Activated CD4-positive, alpha-beta T cell treated with anti-CD3 and anti-CD28 coated beads, Interleukin-2, amount 50 U/mL, for 24 hours (primary cell): ENCODE measurements at regions not wholly inside any gene's neighbourhood (a gene's known extent, or its start where the extent isn't known, plus 50 kb on each side); places are given as distances from the start of the nearest gene placed in this dataset.

Source experiments
- DNase-seq, 2 donors: peaks; one replicate each; pipeline ENCODE4 v3.0.0-alpha.2; 2020; ENCODE audit warnings: low read depth in 1 of 2, low spot score in 1 of 2

DNA sequence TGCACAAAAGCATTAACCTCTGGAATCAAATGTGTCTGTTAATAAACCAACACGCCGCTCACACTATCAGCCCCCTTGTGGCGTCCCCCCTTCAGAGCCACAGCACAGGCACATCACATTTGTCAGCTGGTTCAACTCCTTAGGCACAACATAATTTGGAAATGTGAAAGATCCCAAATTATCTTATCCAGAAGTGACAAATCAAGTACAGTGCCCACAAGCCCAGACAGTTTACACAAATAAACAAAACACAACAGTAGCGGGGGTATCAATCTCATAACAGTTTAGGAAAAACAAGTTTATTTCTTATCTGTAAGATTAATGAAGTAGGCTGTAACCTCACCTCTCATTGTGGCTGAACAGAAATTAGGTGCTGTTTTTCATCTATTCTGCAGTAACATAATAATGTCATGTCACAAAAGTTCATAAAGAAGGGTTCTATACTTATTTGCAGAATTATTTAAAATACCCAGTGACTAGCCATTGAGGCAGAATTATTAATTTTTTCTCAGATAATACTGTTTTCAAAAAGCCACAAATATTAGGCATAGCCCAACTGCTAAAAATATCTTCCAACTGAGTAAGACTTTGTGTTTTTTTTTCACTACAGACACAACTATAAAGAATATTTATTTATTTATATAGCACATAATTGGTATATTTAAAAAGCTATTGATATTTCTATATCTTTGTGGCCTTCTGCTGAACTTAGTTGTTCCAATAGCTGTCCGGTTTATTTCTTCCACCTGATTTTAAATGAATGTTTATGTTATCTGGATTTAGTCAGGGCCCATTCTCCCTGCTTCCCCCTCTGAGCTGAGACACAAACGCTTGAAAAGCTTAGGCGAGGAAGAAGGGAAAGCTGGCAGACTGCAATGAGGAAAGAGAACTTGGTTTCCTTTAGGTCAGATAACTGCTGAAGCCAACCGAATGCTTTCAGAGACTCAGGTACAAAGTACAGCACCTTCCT, 214.7 kb downstream of the QDPR start:
- no peak for DNase-seq

DNA sequence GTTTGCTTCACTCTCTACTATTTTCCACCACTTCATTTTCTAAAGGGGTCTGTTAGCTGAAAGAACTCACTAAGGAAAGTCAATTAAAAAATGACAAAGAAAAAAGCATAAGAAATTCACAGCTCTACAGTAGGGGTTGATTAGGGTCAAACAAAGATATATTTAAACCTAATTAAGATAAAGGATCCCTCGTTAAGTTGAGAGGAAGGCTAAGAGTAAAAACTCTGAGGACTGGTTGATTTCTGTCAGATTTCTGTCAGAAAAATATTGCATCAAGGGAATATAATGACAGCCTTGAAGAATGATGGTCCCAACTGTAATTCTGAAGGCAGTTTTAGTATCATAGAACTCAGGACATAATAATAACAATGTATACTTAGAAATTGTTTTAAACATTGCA, 218.0 kb downstream of the QDPR start:
- DNase-seq, result no peak

GRCh38 chr4:17288151-17288550, 223.7 kb downstream of the QDPR start:
- no peak for DNase-seq

DNA sequence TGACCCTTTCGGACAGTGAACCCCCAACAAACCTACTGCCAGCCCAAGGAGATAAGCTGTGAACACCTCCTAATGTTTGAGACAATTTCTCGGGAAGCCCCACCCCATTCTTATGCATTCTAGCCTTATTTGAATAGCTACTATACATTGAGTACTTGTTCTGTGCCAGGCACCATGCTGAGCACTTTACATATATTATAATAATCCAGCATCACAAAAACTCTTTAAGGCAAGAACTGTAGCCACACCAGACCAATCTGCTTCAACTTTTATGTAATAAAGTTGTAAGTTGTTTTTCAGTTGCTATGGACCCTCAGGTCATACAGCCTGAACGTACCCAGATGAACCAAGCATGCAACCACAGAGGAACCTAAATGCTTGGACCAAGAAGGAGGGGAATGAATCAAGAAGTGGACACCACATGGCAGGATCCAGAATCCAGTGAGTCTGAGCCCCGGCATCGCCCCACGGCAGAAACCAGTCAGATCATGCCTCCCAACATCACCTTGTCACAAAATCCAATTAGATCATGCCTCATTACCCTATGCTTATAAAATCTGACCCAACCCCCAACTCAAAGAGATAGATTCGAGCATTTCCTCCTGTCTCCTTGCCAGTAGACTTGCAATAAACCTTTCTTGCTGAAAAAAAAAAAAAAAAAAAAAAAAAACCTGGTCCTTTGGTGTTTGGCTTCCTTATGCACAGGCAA, 225.0 kb downstream of the QDPR start:
- DNase-seq, result no peak

DNA sequence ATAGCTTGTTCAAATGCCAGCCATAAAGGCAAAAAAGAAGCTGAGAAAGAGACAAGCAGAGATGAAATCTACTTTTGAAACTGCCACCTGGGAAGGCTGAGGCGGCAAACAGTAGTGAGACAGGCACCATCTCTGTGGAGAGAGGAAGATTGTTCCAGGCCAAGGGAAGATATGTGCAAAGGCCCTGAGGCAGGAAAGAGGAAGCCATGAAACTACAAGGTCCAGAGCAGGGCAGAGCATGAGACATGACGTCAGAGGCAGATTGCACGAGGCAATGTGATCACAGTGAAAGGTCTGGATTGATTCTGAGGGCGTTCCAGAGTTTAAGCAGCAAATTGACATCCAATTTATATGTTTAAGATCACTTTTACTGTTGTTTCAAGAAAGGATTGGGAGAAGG, 226.1 kb downstream of the QDPR start:
- DNase-seq, result no peak

DNA sequence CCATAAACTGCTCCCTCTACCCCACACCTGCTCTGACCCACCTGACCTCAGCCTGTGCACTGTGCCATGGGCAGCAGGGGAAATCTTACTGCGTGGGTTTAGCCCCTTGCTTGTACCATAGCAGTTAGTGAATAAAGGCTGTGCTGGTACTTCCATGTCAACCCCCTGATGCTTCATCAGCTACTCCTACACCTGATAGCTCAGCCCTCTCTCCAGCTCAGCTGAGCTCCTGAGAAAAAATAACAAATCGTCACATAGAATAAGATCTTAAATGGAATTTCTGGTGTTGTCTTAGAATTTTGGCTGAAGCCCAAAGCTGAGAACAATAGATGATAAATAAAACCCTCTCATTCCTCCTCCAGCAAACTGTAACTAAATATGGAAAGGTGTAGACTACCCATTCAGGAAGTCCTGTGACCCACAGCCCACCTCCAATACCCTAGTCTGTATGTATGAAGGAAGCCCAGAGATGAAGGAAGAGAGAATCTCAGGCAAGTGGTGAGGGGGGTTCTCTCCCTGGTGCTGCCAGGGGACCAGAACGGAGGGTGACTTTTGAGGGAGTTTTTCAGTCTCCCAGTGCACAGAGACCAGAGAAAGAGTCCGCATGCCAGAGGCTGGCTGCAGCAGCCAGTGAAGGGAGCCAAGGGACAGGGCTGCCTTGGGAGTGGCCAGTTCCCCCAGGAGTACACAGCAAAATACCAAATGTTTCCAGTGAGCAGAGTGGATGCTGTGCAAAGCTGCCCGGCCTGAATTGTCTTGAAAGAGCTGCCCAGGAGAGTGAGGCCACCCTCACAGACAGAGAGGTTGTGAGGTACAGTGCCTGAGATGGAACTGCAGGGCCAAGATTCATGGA, 227.3 kb downstream of the QDPR start:
- no peak for DNase-seq

GRCh38 chr4:17283832-17284231, 228.1 kb downstream of the QDPR start:
- DNase-seq, result no peak

GRCh38 chr4:17283251-17283650, 228.6 kb downstream of the QDPR start:
- DNase-seq, result no peak

GRCh38 chr4:17280261-17281018, 231.4 kb downstream of the QDPR start:
- DNase-seq, result no peak

- DNase-seq, result no peak
Measured at GRCh38 chr4:17276776-17277175, 235.1 kb downstream of the QDPR start.

DNA sequence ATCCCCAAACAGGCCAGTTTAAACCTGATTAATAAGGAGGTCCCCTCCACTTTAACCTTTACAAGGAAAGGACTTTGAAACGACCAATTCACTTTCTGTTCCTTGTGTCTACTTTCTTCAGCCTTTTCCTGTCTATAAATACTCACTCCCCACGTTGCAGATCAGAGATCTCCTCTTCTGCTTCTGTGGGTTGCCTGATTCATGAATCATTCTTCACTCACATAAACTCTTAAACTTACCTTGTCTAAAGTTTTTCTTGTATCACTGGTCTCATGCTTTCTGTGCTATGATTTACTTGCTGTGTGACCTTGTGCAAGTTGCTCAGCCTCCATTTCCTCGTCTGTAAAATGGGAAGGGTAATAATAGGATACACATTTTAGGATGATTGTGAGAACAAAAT, 236.1 kb downstream of the QDPR start:
- no peak for DNase-seq

- DNase-seq, result no peak
Measured at GRCh38 chr4:17273047-17273446, 238.8 kb downstream of the QDPR start.

DNA sequence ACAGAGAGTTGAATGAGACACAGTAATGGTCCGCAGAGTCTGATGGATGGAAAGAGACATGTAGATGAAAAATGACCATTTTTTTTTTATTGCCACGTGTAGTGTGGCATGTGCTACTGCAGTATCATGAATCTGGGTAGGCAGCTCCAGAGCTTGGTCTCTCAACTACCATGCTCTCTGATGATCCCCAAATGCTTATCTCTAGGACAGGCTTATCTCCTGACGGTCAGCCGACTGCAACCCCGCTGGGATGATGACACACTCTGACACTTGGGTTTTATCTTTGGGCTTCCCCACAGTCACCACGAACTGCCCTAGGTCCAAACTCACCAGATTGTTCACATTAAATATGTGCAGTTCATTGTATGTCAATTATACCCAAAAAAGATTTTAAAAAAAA, 239.7 kb downstream of the QDPR start:
- no peak for DNase-seq

GRCh38 chr4:17265653-17266052, 246.2 kb downstream of the QDPR start:
- no peak for DNase-seq

DNA sequence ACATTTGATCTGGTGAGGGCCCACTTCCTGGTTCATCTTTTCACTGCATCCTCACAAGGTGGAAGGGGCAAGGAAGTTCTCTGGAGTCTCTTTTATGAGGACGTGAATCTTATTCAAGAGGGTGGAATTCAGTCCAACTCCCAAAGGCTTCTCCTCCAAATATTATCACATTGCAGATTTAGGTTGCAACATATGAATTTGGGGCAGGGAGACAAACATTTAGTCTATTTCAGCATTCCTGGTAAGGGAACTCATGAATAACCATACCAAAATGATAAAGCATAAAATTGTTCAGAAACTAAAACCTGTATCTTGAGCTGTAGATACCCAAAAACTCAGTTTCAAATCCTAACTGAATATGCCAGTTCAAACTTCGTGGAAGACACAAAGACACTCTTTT, 246.8 kb downstream of the QDPR start:
- DNase-seq, result no peak

DNA sequence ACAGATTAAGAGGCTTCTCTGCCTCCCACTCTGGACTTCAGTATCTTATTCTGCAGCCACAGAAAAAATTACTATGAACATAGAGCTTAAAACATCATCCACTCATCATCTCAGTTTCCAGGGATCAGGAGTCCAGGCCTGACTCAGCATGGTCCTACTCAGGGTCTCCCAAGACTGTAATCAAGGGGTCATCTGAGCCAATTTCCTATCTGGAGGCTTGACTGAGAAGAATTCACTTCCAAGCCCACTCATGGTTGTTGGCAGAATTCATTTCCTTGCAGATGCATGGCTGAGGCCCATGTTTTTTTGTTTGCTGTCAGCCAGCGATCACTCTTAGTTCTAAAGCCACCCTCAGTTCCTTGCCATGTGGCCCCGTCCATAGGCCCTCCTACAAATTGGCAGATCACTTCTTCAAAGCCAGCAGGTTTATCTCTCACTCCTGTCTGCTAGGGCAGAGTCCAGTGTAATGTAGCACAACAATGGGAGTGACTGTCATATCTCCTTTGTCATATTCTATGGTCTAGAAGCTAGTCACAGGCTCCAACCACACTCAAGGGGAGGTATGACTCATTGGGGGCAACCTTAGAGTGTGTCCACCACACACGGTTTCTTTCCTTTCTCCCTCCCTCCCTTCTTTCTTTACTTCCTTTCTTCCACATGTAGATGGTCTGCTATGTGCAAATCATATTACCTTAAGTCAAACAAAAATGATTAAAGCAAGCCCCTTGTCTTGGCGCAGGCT, 251.6 kb downstream of the QDPR start:
- DNase-seq, result no peak

GRCh38 chr4:17258106-17258505, 253.8 kb downstream of the QDPR start:
- DNase-seq, result no peak

- DNase-seq, result no peak
Measured at GRCh38 chr4:17252131-17252530, 259.8 kb downstream of the QDPR start.

DNA sequence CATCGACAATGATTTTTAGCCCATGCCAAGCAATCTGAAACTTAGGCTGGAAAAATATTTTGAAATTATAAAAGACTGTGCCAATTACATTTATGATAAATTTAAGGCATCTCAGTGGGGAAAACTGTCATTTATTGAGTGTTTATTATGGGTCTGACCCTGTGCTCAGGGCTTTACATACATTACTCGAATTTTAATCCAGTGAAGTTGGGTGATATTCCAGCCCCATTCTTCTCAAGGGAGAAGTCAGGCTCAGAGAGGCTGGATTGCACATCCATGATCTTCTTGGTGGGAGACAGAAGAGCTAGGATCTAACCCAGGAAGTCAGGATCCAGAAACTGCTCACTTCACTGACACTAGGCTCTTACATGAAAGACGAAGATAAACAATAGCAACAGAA, 260.8 kb downstream of the QDPR start:
- DNase-seq, result no peak

GRCh38 chr4:17250591-17250990, 261.3 kb downstream of the QDPR start:
- DNase-seq, result no peak
